ENCODE measurements at regions not wholly inside any gene's neighbourhood (a gene's known extent, or its start where the extent isn't known, plus 50 kb on each side); places are given as distances from the start of the nearest gene placed in this dataset.
"Not testable (repeated sequence)": the region's sequence is repeated elsewhere in the genome, so short reads cannot be mapped to it uniquely, and the experiment has no call there.

DNA sequence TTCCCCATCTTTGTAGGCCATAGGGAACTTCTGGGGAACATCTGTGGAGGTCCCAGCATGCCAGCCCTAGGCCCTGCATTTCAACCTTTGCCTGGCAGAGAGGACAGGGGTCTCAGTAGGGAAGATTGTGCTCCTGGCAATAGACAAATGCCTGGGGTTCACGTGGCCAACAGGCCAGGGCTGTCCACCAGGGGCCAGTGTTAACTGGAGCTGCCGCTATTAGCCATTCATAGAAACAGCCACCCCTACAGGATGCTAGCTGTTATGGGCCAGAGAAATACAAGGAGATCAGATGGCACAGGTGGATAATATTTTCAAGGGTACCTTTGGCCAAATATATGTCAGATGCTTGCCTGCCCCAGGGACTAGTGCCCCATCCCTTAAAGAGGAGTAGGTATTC lies 932.9 kb downstream of the QKI start:
- peaks cover 26% of the 10 kb centered on the region for H3K9me3 Mint-ChIP-seq
- H3K27me3 Mint-ChIP-seq (ENCODE audit: low read depth) = no peaks in the 10 kb centered on the region
- H3K4me3 Mint-ChIP-seq = no peak overlapping the region
- no peaks in the 10 kb centered on the region for H3K36me3 Mint-ChIP-seq (ENCODE audit: low read depth)
- H3K4me1 Mint-ChIP-seq (ENCODE audit: low read depth) = no peaks in the 10 kb centered on the region
- no peak overlapping the region for H3K27ac Mint-ChIP-seq

DNA sequence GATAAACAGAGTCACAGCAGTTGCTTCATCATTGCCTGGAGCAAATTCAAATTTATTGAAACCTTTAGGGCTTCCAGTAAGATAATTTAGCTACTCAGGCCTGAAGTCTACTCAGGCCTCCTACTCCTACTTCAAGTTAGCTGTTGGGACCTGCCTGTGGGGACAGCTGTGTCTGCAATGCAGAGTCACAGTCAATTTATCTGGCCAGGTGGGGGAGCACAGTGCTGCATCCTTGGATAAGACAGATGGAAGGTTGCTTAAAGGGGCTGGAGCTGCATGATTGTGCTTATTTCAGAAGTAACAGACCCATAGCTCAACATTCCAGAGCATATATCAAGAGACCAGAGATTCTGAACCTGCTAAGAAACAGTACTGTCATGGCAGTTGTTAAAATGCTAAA lies 932.1 kb downstream of the QKI start:
- no peaks in the 10 kb centered on the region for H3K4me1 Mint-ChIP-seq (ENCODE audit: low read depth)
- H3K27ac Mint-ChIP-seq = no peak overlapping the region
- H3K36me3 Mint-ChIP-seq (ENCODE audit: low read depth) = no peaks in the 10 kb centered on the region
- H3K4me3 Mint-ChIP-seq = no peak overlapping the region
- no peaks in the 10 kb centered on the region for H3K27me3 Mint-ChIP-seq (ENCODE audit: low read depth)
- peaks cover 31% of the 10 kb centered on the region for H3K9me3 Mint-ChIP-seq

DNA sequence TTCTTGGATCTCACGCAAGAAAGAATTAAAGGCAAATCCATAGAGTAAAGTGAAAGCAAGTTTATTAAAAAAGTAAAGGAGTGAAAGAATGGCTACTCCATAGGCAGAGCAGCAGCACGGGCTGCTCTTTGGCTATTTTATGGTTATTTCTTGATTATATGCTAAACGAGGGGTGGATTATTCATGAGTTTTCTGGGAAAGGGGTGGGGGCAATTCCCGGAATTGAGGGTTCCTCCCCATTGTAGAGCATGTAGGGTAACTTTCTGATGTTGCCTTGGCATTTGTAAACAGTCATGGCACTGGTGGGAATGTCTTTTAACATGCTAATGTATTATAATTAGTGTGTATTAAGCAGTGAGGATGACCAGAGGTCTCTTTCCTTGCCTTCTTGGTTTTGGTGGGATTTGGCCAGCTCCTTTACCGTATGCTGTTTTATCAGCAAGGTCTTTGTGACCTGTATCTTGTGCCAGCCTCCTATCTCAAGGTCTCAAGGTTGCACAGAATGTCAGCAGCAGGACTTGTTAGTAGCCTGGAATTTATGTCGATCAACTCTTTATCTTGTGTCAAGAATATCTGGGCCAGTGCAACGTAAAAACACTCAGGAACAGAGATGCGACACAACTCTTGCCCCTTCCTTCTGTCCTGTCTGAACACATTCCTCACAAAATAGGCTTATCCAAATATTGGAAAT lies 931.4 kb downstream of the QKI start:
- Mint-ChIP-seq H3K4me1 (ENCODE audit: low read depth) (no peaks in the 10 kb centered on the region), H3K27ac (no peak overlapping the region), H3K9me3 (peaks cover 31% of the 10 kb centered on the region), H3K27me3 (ENCODE audit: low read depth) (no peaks in the 10 kb centered on the region), H3K4me3 (no peak overlapping the region), H3K36me3 (ENCODE audit: low read depth) (no peaks in the 10 kb centered on the region)

DNA sequence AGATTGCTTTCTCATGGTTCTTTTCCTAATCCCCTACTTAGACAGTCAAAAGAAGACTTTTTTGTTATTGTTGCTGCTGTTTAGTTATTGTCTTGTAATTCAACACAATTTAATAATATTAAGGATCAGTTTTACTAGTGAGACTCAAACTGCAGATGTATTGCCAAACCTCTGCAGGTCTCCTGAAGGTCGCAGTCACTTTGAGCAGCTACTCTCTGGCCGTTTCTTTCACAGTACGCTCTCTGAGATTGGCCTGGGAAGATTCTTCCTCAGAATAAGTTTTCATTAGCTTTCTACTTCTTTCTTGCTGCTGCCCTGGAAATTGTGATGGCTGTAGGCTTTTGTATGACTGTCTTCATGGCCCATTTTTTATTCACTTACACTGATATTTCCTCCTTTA lies 930.8 kb downstream of the QKI start:
- no peaks in the 10 kb centered on the region for H3K27me3 Mint-ChIP-seq (ENCODE audit: low read depth)
- peaks cover 31% of the 10 kb centered on the region for H3K9me3 Mint-ChIP-seq
- no peaks in the 10 kb centered on the region for H3K36me3 Mint-ChIP-seq (ENCODE audit: low read depth)
- H3K4me3 Mint-ChIP-seq = no peak overlapping the region
- no peak overlapping the region for H3K27ac Mint-ChIP-seq
- no peaks in the 10 kb centered on the region for H3K4me1 Mint-ChIP-seq (ENCODE audit: low read depth)

DNA sequence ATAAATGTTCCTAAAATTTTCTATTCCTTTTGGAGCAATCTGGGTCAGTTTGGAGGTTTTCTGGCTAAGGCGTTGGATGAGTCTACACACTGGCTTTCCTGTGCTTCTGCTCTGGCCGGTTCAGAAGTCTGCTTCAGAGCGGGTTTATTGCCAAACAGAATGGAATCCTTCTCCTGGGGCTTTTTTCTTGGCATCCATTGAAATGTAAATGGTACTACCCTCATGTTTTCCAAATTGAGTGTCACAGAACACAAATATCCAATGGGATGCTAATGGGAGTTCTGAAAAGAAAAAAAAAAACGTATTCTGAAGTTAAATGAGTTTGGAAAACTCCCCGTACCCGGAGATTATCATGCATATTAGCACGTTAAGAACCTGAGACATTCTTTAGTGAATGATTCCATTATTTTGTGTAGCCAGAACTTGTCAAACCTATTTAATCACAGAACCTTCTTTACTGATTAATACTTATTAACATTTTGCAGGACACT lies 930.3 kb downstream of the QKI start:
- H3K27me3 Mint-ChIP-seq (ENCODE audit: low read depth) = no peaks in the 10 kb centered on the region
- no peaks in the 10 kb centered on the region for H3K4me1 Mint-ChIP-seq (ENCODE audit: low read depth)
- H3K27ac Mint-ChIP-seq = no peak overlapping the region
- H3K36me3 Mint-ChIP-seq (ENCODE audit: low read depth) = no peaks in the 10 kb centered on the region
- H3K4me3 Mint-ChIP-seq = no peak overlapping the region
- peaks cover 31% of the 10 kb centered on the region for H3K9me3 Mint-ChIP-seq

DNA sequence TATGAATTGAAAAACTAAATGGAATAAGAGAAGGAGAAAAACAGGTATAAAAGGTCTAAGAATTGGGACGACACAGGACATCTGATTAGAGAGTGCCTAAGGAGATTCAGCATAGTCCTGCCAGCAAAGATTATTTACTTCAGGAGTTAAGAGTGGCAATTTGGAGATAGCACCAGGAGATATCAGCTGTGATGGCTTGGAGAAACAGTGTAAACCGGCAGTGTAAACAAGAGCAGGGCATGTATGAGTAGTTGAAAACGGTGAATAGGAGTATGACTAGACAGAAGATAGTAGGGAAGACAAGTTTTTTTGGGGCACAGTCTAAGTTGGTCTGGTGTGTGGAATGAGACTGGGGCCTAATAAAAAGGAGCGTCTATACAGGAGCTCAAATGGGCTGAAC lies 924.9 kb downstream of the QKI start:
- H3K4me1 Mint-ChIP-seq (ENCODE audit: low read depth); H3K4me3 Mint-ChIP-seq; H3K27ac Mint-ChIP-seq; H3K36me3 Mint-ChIP-seq (ENCODE audit: low read depth); H3K27me3 Mint-ChIP-seq (ENCODE audit: low read depth): not testable (repeated sequence)
- H3K9me3 Mint-ChIP-seq = peaks cover 20% of the 10 kb centered on the region

DNA sequence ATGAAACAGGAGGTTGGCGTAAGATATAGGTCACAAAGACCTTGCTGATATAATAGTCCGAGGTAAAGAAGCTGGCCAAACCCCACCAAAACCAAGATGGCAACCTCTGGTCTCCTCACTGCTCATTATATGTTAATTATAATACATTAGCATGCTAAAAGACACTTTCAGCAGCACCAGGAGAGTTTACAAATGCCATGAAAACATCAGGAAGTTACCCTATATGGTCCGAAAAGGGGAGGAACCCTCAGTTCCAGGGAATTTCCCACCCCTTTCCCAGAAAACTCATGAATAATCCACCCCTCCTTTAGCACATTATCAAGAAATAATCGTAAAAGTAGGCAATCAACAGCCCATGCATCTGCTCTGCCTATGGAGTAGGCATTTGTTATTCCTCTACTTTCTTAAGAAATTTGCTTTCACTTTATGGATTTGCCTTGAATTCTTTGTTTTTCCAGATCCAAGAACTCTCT lies 923.4 kb downstream of the QKI start:
- Mint-ChIP-seq H3K4me1 (ENCODE audit: low read depth) (no peaks in the 10 kb centered on the region), H3K27me3 (ENCODE audit: low read depth) (no peaks in the 10 kb centered on the region), H3K36me3 (ENCODE audit: low read depth) (no peaks in the 10 kb centered on the region), H3K9me3 (peaks cover 10% of the 10 kb centered on the region), H3K4me3 (no peak overlapping the region), H3K27ac (no peak overlapping the region)

DNA sequence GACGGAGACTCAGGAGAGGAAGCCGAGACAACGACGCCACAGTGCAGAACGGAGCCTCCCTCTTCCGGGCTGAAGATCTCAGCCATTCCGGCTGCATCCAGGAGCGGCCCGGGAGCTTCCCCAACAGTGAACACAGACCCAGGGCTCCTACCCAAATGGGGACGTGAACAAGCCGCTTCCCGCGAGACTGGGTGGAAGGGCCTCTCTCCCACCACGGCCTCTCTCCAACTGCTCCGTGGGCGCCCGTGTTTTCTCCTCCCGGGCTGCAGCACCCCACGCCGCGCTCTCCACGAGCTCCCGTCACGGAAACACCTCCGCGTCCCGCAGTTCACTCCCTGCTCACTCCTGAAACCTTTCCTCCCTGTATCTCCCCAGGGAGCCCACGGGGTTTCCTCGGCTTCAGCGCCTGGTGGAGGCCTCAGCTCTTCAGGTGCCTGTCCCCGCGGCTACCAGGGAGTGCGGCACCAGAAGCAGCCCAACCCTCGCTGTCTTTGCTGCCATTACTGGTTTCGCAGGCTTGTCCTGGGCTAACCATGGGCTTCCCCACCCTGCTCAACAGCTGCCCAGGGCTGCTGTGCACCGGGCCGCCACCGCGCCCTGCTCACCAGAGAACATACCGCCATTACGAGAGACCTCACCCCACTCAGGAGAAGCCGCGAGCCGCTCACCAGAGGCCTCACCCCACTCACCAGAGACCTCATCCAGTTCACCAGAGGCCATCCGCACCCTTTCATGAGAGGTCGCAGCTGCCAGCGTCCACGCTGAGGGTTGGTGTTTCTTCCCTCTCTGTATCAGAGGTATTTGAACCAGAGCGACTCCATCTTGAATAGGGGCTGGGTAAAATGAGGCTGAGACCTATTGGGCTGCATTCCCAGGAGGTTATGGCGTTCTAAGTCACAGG lies 922.8 kb downstream of the QKI start:
- H3K4me1 Mint-ChIP-seq (ENCODE audit: low read depth) = no peaks in the 10 kb centered on the region
- no peak overlapping the region for H3K4me3 Mint-ChIP-seq
- H3K27ac Mint-ChIP-seq = no peak overlapping the region
- no peaks in the 10 kb centered on the region for H3K27me3 Mint-ChIP-seq (ENCODE audit: low read depth)
- H3K36me3 Mint-ChIP-seq (ENCODE audit: low read depth) = no peaks in the 10 kb centered on the region
- H3K9me3 Mint-ChIP-seq = peaks cover 3% of the 10 kb centered on the region

DNA sequence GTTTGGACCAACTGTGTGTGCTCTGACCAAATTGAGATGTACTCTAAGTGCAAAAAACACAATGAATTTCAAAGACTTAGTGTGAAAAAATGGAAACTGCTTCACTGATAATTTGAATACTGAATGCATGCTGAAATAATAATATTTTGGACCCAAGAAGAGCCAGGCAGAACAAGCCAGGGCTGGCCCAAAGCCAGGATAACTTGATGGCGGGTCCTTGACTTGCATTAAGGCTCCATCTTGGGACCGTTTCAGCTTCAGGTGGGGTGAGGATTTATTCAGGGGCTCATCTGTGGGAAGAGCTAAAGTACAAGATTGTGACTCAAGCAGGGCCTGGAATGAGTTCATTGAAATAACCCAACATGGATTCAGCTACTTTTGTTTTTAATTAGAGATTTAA lies 921.9 kb downstream of the QKI start:
- Mint-ChIP-seq H3K36me3 (ENCODE audit: low read depth) (no peaks in the 10 kb centered on the region), H3K9me3 (no peaks in the 10 kb centered on the region), H3K4me1 (ENCODE audit: low read depth) (no peaks in the 10 kb centered on the region), H3K4me3 (no peak overlapping the region), H3K27me3 (ENCODE audit: low read depth) (no peaks in the 10 kb centered on the region), H3K27ac (no peak overlapping the region)

DNA sequence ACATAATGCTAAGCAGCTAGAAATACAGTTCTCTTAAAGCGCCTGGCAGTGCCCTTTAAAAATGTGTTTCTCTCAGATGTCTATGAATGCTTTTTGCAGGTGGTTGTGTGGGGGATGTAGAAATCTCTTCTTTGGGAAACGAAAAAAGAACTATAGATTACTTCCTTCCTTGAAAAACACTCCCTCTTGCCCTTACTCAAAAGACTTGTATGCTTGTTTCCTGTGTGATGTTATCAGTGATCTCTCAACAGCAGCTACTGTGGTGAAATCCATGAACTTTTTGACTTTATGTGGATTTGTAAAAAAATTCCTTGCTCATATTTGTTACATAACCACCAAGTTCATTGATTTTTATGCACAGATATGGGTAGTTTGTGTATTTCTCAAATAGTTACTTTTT lies 916.5 kb downstream of the QKI start:
- Mint-ChIP-seq H3K9me3 (no peaks in the 10 kb centered on the region), H3K27me3 (ENCODE audit: low read depth) (no peaks in the 10 kb centered on the region), H3K36me3 (ENCODE audit: low read depth) (no peaks in the 10 kb centered on the region)

DNA sequence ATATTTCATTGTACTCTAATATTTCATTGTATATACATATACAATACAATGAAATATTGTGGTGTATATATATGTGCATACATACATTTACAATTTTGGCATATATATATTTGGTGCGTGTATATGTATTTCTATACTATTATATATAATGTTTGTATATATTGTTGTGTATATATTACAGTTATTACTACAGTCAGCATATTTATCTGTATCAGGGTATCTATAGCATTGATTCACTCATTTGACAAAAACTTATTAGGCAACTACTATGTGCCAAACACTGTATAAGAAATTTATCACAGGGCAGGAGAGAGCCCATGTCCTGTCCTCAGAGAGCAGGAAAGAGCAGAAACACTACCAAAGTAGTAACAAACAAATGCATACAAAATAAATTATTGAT lies 910.6 kb downstream of the QKI start:
- Mint-ChIP-seq H3K4me1 (ENCODE audit: low read depth) (no peaks in the 10 kb centered on the region), H3K27me3 (ENCODE audit: low read depth) (no peaks in the 10 kb centered on the region), H3K27ac (no peak overlapping the region), H3K36me3 (ENCODE audit: low read depth) (no peaks in the 10 kb centered on the region), H3K9me3 (peaks cover 17% of the 10 kb centered on the region), H3K4me3 (no peak overlapping the region)

More for the DNA sequence above, 916.5 kb downstream of the QKI start:
- Mint-ChIP-seq H3K27ac (no peak overlapping the region), H3K4me1 (ENCODE audit: low read depth) (no peaks in the 10 kb centered on the region), H3K4me3 (no peak overlapping the region)

DNA sequence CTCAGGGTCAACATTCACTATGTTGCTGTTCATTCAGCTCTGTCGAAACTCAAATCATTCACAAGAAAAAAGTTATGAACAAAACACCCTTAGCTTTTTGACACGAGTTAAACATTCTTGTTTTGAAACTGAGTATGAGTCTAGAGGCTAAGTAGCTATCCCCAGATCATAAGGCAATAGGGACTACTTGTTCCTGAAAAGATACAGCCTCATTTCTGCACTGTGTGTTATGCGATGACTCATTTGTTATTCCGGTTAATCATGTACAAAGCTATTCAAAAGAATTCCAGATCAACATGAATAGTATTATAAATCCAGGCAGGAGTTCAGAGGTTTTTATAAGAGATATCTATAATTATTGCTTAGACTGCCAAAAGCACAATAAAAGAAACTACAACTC lies 908.0 kb downstream of the QKI start:
- Mint-ChIP-seq H3K4me3 (no peak overlapping the region), H3K27me3 (ENCODE audit: low read depth) (no peaks in the 10 kb centered on the region), H3K27ac (no peak overlapping the region), H3K36me3 (ENCODE audit: low read depth) (no peaks in the 10 kb centered on the region), H3K9me3 (peaks cover 17% of the 10 kb centered on the region), H3K4me1 (ENCODE audit: low read depth) (no peaks in the 10 kb centered on the region)

DNA sequence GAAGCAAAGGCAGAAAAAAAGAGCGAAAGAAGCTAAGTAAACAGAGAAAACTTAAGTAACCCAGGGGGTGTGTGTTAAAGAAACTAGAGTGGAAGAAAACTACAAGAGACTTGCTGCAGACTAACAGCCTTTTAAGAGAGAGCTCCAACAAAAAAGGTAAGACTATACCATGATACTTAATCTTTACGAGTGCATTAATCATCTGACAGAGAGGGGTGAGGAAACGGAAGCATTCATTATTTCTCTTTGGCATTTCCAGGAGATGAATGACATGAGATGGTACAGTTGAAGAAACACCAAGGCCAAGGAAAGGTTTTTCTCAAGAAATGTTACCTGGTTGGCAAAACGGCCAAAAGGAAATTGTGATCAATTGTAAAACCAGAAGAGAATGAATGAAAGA lies 906.8 kb downstream of the QKI start:
- Mint-ChIP-seq H3K4me3 (no peak overlapping the region), H3K27ac (no peak overlapping the region), H3K36me3 (ENCODE audit: low read depth) (no peaks in the 10 kb centered on the region), H3K4me1 (ENCODE audit: low read depth) (no peaks in the 10 kb centered on the region), H3K9me3 (peaks cover 17% of the 10 kb centered on the region), H3K27me3 (ENCODE audit: low read depth) (no peaks in the 10 kb centered on the region)

DNA sequence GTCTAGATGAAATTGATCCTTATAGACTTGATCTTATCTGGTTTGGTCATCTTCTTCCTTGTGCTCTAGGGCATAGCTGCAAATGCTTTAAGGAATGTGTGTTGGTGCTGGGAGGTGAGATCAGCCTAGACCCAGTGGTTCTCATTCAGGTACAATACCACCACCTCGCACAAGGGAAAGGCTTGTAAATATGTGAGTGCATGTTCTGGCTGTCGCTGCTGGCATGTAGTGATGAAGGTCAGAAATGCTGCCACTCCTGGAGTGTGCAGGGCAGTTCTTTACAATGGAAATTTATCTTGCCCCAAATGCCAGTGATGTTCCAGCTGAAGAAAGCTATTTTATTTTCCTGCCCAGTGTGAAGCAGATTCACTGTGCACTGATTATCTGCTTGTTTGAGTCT lies 900.9 kb downstream of the QKI start:
- no peaks in the 10 kb centered on the region for H3K27me3 Mint-ChIP-seq (ENCODE audit: low read depth)
- no peak overlapping the region for H3K4me3 Mint-ChIP-seq
- no peaks in the 10 kb centered on the region for H3K36me3 Mint-ChIP-seq (ENCODE audit: low read depth)
- peaks cover 6% of the 10 kb centered on the region for H3K9me3 Mint-ChIP-seq
- no peaks in the 10 kb centered on the region for H3K4me1 Mint-ChIP-seq (ENCODE audit: low read depth)
- no peak overlapping the region for H3K27ac Mint-ChIP-seq

DNA sequence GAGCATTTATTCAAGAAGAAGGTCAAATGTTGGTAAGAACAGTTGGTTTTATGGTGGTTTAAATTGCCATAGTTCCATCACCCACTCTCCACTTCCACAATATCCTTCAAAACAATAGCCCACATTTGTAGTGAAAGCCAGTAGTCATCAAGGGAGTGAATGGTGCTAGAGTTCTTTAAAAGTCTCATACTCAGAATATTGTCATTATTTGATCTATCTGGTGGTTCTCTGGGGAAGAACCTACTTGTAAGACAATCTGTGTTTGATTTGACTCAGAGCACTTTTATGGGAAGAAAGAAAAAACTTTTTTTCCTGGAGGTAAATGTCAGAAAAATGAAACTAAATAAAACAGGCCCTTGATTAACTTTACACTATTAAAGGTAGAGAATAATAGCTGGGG lies 893.8 kb downstream of the QKI start:
- H3K27ac Mint-ChIP-seq = no peak overlapping the region
- no peaks in the 10 kb centered on the region for H3K4me1 Mint-ChIP-seq (ENCODE audit: low read depth)
- H3K4me3 Mint-ChIP-seq = no peak overlapping the region
- H3K9me3 Mint-ChIP-seq = peaks cover 9% of the 10 kb centered on the region
- H3K27me3 Mint-ChIP-seq (ENCODE audit: low read depth) = no peaks in the 10 kb centered on the region
- H3K36me3 Mint-ChIP-seq (ENCODE audit: low read depth) = no peaks in the 10 kb centered on the region

Data from T-helper 1 cell treated with Interleukin-12 subunit alpha and Interleukin-12 subunit beta and Interleukin-4 antibody, amounts not matched to agents 30 μg/mL and 1 μg/mL, for 36 hours (primary cell).